Type B pancreatic cell (in vitro differentiated cells): ENCODE measurements at regions not wholly inside any gene's neighbourhood (a gene's known extent, or its start where the extent isn't known, plus 50 kb on each side); places are given as distances from the start of the nearest gene placed in this dataset.

Experiments
- DNase-seq: peaks from one replicate; pipeline ENCODE4 v3.0.0; 2021; ENCODE audit warnings: mixed read lengths; ENCODE audit not compliant: unreplicated experiment; ENCODE audit errors: extremely low spot score
- H3K27ac Mint-ChIP-seq: 2 replicates; pipeline ENCODE4 v1.8.0; 2021; ENCODE audit warnings: mild to moderate bottlenecking, mixed read lengths
- H3K27me3 Mint-ChIP-seq: 2 replicates; pipeline ENCODE4 v1.8.0; 2021; ENCODE audit warnings: mixed read lengths
- H3K36me3 Mint-ChIP-seq: 2 replicates; pipeline ENCODE4 v1.8.0; 2021; ENCODE audit warnings: mixed read lengths
- H3K4me1 Mint-ChIP-seq: one replicate; pipeline ENCODE4 v1.8.0; 2021; ENCODE audit warnings: mixed read lengths; ENCODE audit not compliant: unreplicated experiment
- H3K4me3 Mint-ChIP-seq: 2 replicates; pipeline ENCODE4 v1.8.0; 2021; ENCODE audit warnings: mild to moderate bottlenecking, mixed read lengths
- H3K9me3 Mint-ChIP-seq: 2 replicates; pipeline ENCODE4 v1.8.0; 2021; ENCODE audit warnings: mixed read lengths
- CTCF ChIP-seq: fragments of 200-600 bp; sonication (generic); conservative IDR thresholded peaks from 2 replicates; pipeline ENCODE4 v1.5.0; 2021; ENCODE audit warnings: antibody characterized with exemption, mild to moderate bottlenecking

GRCh38 chr15:97521381-97522285 is 438.9 kb upstream of the ARRDC4 start:
- Mint-ChIP-seq H3K27ac (no peak overlapping the region), H3K4me3 (no peak overlapping the region), H3K27me3 (peaks cover 3% of the 10 kb centered on the region), H3K4me1 (peaks cover 10% of the 10 kb centered on the region), H3K9me3 (no peaks in the 10 kb centered on the region), H3K36me3 (no peaks in the 10 kb centered on the region)
- TF ChIP-seq CTCF, result no peak
- no peak for DNase-seq

GRCh38 chr15:97522347-97522746 is 438.2 kb upstream of the ARRDC4 start:
- TF ChIP-seq CTCF, result no peak
- Mint-ChIP-seq H3K36me3 (no peaks in the 10 kb centered on the region), H3K4me3 (no peak overlapping the region), H3K27me3 (peaks cover 3% of the 10 kb centered on the region), H3K4me1 (peaks cover 10% of the 10 kb centered on the region), H3K9me3 (no peaks in the 10 kb centered on the region), H3K27ac (no peak overlapping the region)
- DNase-seq, result no peak

GRCh38 chr15:97525809-97526208 is 434.7 kb upstream of the ARRDC4 start:
- TF ChIP-seq CTCF, result no peak
- Mint-ChIP-seq H3K27ac (no peak overlapping the region), H3K4me1 (peaks cover 10% of the 10 kb centered on the region), H3K27me3 (peaks cover 2% of the 10 kb centered on the region), H3K36me3 (no peaks in the 10 kb centered on the region), H3K4me3 (no peak overlapping the region), H3K9me3 (no peaks in the 10 kb centered on the region)
- no peak for DNase-seq

GRCh38 chr15:97528238-97528637 is 432.3 kb upstream of the ARRDC4 start:
- no peak for DNase-seq
- Mint-ChIP-seq H3K27ac (no peak overlapping the region), H3K4me1 (no peaks in the 10 kb centered on the region), H3K4me3 (no peak overlapping the region), H3K36me3 (no peaks in the 10 kb centered on the region), H3K9me3 (peaks cover 12% of the 10 kb centered on the region), H3K27me3 (no peaks in the 10 kb centered on the region)
- TF ChIP-seq CTCF, result no peak

- no peak for TF ChIP-seq CTCF
- Mint-ChIP-seq H3K36me3 (no peaks in the 10 kb centered on the region), H3K27me3 (peaks cover 10% of the 10 kb centered on the region), H3K4me1 (no peaks in the 10 kb centered on the region), H3K9me3 (peaks cover 5% of the 10 kb centered on the region), H3K4me3 (no peak overlapping the region), H3K27ac (no peak overlapping the region)
- DNase-seq, result no peak
Observed at GRCh38 chr15:97545799-97546198, 414.7 kb upstream of the ARRDC4 start.
